LNCaP clone FGC (cell line): ENCODE measurements at regions not wholly inside any gene's neighbourhood (a gene's known extent, or its start where the extent isn't known, plus 50 kb on each side); places are given as distances from the start of the nearest gene placed in this dataset.

Experiments used
- DNase-seq: peaks from one replicate; pipeline ENCODE4 v3.0.0-alpha.2; 2011; ENCODE audit warnings: low read depth
- H3K4me3 ChIP-seq: 2 replicates; pipeline ENCODE4 v1.5.1; 2011; ENCODE audit warnings: mild to moderate bottlenecking, low read depth, low read length, control low read depth
- CTCF ChIP-seq: IDR thresholded peaks from 2 replicates; pipeline ENCODE4 v1.5.1; 2012; ENCODE audit warnings: mild to moderate bottlenecking; ENCODE audit not compliant: control insufficient read depth, insufficient read depth; ENCODE audit errors: extremely low read depth

GRCh38 chr2:78118037-78118436 lies 595.9 kb upstream of the LRRTM4 start:
- no peak for DNase-seq
- H3K4me3 ChIP-seq: no peak overlapping the region
- no peak for TF ChIP-seq CTCF

GRCh38 chr2:78120275-78120674 lies 598.1 kb upstream of the LRRTM4 start:
- no peak for TF ChIP-seq CTCF
- H3K4me3 ChIP-seq: no peak overlapping the region
- DNase-seq: no peak

- TF ChIP-seq CTCF: no peak
- no peak overlapping the region for H3K4me3 ChIP-seq
- DNase-seq: no peak
Measured at GRCh38 chr2:78125042-78125441, 602.9 kb upstream of the LRRTM4 start.

- no peak for TF ChIP-seq CTCF
- H3K4me3 ChIP-seq: no peak overlapping the region
- no peak for DNase-seq
Measured at GRCh38 chr2:78127424-78127823, 605.2 kb upstream of the LRRTM4 start.

GRCh38 chr2:78132391-78133370 lies 610.5 kb upstream of the LRRTM4 start:
- no peak for TF ChIP-seq CTCF
- no peak for DNase-seq
- no peak overlapping the region for H3K4me3 ChIP-seq

- no peak for DNase-seq
- TF ChIP-seq CTCF: no peak
- no peak overlapping the region for H3K4me3 ChIP-seq
Measured at GRCh38 chr2:78145395-78145996, 623.3 kb upstream of the LRRTM4 start.
